Frontal cortex (tissue), 3 donors: ENCODE measurements at regions not wholly inside any gene's neighbourhood (a gene's known extent, or its start where the extent isn't known, plus 50 kb on each side); places are given as distances from the start of the nearest gene placed in this dataset.

Experiments
- DNase-seq, 2 donors: peaks; one replicate each; pipeline ENCODE4 v3.0.0; 2012; ENCODE audit warnings: low spot score in 2 of 2
- FAIRE-seq: peaks from 2 replicates; lab custom pipeline; 2012; peaks lifted over from hg19 to GRCh38; lab: Jason Lieb, UNC
- donor health status: control.
- donor health status: control.
- donor health status: control.

- FAIRE-seq, result no peak
- DNase-seq, result no peak
Observed at GRCh38 chr2:235330775-235331451, 162.9 kb upstream of the AGAP1 start.

DNA sequence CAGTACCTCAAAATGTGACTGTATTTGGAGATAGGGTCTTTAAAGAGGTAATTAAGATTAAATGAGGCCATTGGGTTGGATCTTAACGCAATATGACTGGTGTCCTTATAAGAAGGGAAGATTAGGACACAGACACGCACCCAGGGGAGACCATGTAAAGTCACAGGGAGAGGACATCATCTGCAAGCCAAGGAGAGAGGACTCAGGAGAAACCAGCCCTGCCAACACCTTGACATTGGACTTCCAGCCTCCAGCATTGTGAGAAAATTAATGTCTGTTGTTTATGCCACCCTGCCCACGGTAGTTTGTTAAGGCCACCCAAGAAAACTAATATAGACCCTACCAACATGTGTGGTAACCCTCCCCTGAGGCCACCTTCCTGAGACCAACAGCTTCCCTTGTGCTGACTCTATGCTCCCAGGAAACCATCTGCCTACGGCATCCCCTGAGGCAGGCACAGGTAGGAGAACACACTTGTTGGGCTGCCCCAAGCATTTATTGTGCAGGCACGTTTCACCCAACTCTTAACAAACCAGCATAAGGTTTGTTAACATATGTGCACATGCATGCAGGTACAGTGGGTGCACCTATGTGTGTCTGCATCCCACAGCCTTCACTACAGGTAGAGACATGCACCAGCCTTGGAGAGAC lies 161.5 kb upstream of the AGAP1 start:
- FAIRE-seq, result no peak
- DNase-seq, result no peak

DNA sequence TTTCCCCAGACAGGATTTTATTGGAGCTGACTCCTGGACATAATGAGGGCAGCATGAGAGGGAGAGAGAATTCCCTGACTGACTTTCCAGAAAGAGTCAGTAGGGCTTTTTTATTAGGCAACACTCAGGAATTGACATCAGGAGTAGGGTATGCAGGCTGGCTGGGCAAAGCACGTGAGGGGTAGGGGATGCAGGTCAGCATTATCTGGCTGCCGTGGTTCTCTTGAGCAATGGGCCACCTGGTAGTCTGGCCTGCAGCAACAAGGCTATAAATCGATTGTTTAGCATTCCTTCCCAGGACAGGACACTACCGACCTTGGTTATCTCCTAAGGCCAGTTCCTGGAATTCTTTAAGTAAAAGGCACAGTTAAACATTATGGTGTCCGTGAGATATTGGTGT lies 160.8 kb upstream of the AGAP1 start:
- no peak for FAIRE-seq
- DNase-seq, result no peak

DNA sequence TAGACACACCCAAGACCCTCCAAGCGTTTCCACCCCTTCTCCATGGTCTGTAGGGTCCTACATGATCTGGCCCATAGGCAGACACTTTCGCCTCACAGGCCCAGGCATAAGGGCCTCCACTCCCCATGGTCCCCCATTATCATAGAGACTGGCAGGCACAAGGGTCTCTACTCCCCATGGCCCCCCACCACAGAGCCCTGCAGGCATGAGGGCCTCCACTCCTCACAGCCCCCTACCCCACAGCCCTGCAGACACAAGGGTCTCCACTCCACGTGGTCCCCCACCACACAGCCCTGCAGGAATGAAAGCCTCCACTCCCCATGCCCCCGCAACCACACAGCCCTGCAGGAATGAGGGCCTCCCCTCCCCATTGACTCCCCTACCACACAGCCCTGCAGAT lies 159.7 kb upstream of the AGAP1 start:
- DNase-seq, result no peak
- no peak for FAIRE-seq

DNA sequence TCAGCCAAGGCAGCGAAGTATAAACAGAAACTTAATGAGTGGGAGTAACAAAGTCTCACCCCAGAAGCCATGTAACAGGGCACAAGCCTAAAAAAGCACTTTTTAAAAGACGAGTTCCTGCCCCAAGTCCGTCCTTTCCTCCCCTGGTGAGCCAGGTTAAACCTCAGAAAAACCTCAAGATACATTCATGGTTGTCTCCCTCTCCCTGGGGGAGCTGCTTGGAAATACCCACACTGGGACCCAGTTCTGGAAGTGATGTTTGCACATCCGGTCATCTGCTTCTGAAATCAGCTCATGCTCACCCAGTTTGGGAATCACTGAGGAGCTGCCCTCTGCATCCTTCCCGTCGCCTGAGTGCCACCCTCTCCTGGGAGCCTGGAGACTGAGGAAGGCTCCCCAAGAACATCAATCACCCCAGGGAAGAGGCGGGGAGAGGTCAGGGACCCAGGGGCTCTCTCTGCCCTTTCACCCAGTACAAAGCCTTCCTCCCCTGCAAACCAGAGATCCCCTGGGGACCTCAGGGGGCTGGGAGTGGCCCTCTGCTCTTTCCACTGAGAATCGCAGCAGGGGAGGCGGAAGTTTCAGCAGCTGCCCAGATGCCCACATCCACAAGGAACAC lies 150.6 kb upstream of the AGAP1 start:
- DNase-seq (no peak), FAIRE-seq (no peak)

DNA sequence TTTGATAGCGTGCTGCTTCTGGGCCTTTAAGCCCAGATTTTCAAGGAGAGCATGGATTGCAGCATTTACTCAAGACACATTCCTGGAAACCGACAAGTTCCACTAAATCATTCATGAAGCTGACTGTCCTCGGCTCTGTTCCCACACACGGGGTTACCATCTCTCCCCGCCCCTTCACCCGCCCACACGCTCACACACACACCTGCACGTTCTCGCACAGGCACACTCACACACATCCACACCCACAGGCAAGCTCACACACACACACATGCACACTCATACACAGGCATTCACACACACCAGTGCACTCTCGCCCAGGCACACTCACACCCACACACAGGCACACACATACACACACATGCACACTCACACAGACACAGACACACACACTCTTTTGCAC lies 150.0 kb upstream of the AGAP1 start:
- no peak for FAIRE-seq
- DNase-seq, result no peak

GRCh38 chr2:235345745-235346144 lies 148.1 kb upstream of the AGAP1 start:
- FAIRE-seq, result no peak
- DNase-seq, result no peak

GRCh38 chr2:235347691-235348090 lies 146.2 kb upstream of the AGAP1 start:
- FAIRE-seq, result no peak
- no peak for DNase-seq

GRCh38 chr2:235348329-235348728 lies 145.5 kb upstream of the AGAP1 start:
- DNase-seq (no peak), FAIRE-seq (no peak)

DNA sequence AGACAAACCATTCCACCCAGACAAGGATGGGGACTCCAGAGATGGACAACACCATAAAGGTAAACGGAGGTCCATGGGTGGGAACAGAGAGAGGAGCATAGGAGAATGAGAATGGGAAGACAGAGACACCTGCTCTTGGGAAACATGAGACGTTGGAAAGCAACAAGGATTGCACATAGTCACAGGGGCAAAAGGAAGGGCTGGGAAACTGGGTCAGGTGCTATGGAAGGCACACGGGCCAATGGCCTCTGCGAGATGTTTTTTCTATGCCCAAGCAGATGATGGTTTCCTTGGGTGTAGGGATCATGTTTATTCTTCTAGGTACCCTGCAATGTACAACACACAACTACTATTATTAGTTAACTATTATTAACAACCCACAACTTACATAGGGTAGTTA lies 143.6 kb upstream of the AGAP1 start:
- no peak for DNase-seq
- FAIRE-seq, result no peak

DNA sequence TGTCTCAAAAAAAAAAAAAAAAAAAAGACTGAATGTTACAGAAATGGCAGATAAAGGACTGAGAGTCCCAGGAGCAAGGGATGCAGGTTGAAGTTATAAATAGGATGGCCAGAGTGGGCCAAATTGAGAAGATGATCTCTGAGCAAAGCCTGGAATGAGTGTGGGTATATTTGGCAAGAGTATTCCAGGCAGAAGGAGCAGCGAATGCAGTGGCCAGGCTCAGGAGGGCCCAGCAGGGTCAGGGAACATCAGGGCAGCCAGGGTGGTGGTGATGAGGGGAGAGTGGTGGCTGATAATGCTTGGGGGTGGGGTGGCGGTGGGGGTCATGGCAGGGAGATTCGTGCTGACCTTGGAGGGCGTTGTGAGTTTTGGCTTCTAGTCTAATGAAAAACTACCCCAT lies 141.3 kb upstream of the AGAP1 start:
- DNase-seq (no peak), FAIRE-seq (no peak)

GRCh38 chr2:235357881-235358280 lies 136.0 kb upstream of the AGAP1 start:
- FAIRE-seq (no peak), DNase-seq (no peak)

GRCh38 chr2:235358981-235359471 lies 134.8 kb upstream of the AGAP1 start:
- DNase-seq (no peak), FAIRE-seq (no peak)

- FAIRE-seq (no peak), DNase-seq (no peak)
Observed at GRCh38 chr2:235360446-235360845, 133.4 kb upstream of the AGAP1 start.

GRCh38 chr2:235365743-235366142 lies 128.1 kb upstream of the AGAP1 start:
- FAIRE-seq, result no peak
- DNase-seq, result no peak

DNA sequence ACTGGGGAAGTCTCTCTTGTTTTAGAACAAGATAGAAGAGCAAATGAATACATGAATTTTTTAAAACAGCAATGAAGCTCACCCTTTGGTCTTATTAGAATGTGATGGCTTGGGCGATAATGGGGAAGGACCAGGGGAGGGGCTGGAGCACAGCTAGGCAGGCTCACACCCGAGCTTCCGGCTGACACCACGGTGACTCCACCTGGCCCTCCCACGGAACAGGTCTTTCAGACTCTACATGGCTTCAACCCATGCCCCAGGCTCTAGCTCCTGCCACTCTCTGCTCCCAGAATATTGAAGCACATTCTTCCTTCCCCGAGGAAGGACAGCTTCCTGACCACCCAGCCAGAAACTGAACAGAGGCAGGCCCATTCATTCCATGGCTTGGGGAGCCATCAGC lies 127.5 kb upstream of the AGAP1 start:
- DNase-seq, result no peak
- FAIRE-seq, result no peak

- FAIRE-seq, result no peak
- DNase-seq, result no peak
Observed at GRCh38 chr2:235366807-235367206, 127.0 kb upstream of the AGAP1 start.

- FAIRE-seq, result no peak
Observed at GRCh38 chr2:235371018-235371417, 122.8 kb upstream of the AGAP1 start.

GRCh38 chr2:235373171-235373570 lies 120.7 kb upstream of the AGAP1 start:
- DNase-seq, result no peak
- no peak for FAIRE-seq

More at GRCh38 chr2:235371018-235371417, 122.8 kb upstream of the AGAP1 start:
- no peak for DNase-seq

DNA sequence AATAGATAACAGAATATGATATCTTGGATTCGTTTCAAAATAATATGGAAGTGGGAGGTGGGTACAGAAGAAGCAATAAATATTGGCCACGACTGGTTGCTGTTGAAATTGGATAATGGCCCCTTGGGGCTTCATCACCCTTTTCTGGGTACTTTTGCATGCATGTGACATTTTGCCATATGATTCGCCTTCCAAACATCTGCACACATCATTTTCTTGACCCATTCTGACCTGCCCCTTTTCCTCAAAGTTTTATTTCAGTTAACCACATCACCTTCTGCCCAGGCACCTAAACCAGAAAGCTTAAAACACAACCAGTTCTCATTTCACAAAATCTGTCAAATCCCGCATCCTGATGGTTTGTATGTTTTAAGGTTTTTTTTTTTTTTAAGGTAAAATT lies 116.7 kb upstream of the AGAP1 start:
- DNase-seq (no peak), FAIRE-seq (no peak)

GRCh38 chr2:235378246-235378645 lies 115.6 kb upstream of the AGAP1 start:
- DNase-seq, result no peak
- FAIRE-seq, result no peak
